Left lobe of liver (tissue), 2 donors: ENCODE measurements at regions not wholly inside any gene's neighbourhood (a gene's known extent, or its start where the extent isn't known, plus 50 kb on each side); places are given as distances from the start of the nearest gene placed in this dataset.

Source experiments
- ATAC-seq: fragments of 200-7000 bp; cut with Tn5 transposase; one replicate; pipeline ENCODE4 v1.9.1; 2020; ENCODE audit warnings: mild to moderate bottlenecking, moderate library complexity
- DNase-seq: peaks from one replicate; pipeline ENCODE4 v3.0.0-alpha.2; 2020; ENCODE audit warnings: low spot score
- donor health status: DM: no; HTN: no; CAD: no; lungs with moderate emphysema.
- donor health status: DM: no; HTN: yes; CAD: no.

- no peak for DNase-seq
- peak; percentile 41 for ATAC-seq
Measured at GRCh38 chr22:42180349-42180842, 49.8 kb upstream of the CYP2D6 start.
